HepG2 (cell line): ENCODE measurements at regions not wholly inside any gene's neighbourhood (a gene's known extent, or its start where the extent isn't known, plus 50 kb on each side); places are given as distances from the start of the nearest gene placed in this dataset.

Experiments
- CAMTA2 ChIP-seq: sonication (generic); formaldehyde crosslinking; IDR thresholded peaks from 2 replicates; pipeline ENCODE4 v1.4.0; 2020; ENCODE audit warnings: mild to moderate bottlenecking, missing genetic modification reagents, borderline replicate concordance
- CREM ChIP-seq, 2 experiments: sonication (generic) in 1 of 2; formaldehyde crosslinking in 1 of 2; IDR thresholded peaks; 2 replicates each; pipeline versions ENCODE4 v1.4.0 to v1.6.1; 2016 to 2020; ENCODE audit warnings: antibody characterized with exemption in 1 of 2, mild to moderate bottlenecking in 1 of 2, missing genetic modification reagents in 1 of 2
- FOXK1 ChIP-seq: sonication (generic); formaldehyde crosslinking; IDR thresholded peaks from 2 replicates; pipeline ENCODE4 v1.4.0; 2020; ENCODE audit warnings: low read depth, missing genetic modification reagents, borderline replicate concordance
- PATZ1 ChIP-seq: sonication (generic); formaldehyde crosslinking; IDR thresholded peaks from 2 replicates; pipeline ENCODE4 v1.4.0; 2020; ENCODE audit warnings: missing genetic modification reagents
- RAD21 ChIP-seq: fragments of 450-650 bp; formaldehyde crosslinking; IDR thresholded peaks from 2 replicates; pipeline ENCODE4 v1.5.0; 2020; ENCODE audit warnings: mild to moderate bottlenecking
- REST ChIP-seq, 2 experiments: IDR thresholded peaks; 2 replicates each; pipeline ENCODE4 v1.6.1; 2011 to 2012; ENCODE audit warnings: low read length in 2 of 2, borderline replicate concordance in 1 of 2, low read depth in 1 of 2, mild to moderate bottlenecking in 1 of 2, moderate library complexity in 1 of 2
- SUZ12 ChIP-seq: fragments of 150-350 bp; IDR thresholded peaks from 2 replicates; pipeline ENCODE4 v1.6.1; 2014; ENCODE audit warnings: low read depth, low read length
- ZBTB40 ChIP-seq, 2 experiments: fragments of 450-650 bp in 1 of 2; sonication (generic) in 1 of 2; formaldehyde crosslinking in 1 of 2; IDR thresholded peaks; 2 replicates each; pipeline versions ENCODE4 v1.6.1 to v1.8.0; 2016 to 2022; ENCODE audit warnings: antibody characterized with exemption in 1 of 2, mild to moderate bottlenecking in 1 of 2, missing genetic modification reagents in 1 of 2
- ZNF264 ChIP-seq: sonication (generic); formaldehyde crosslinking; IDR thresholded peaks from 2 replicates; pipeline ENCODE4 v1.4.0; 2020; ENCODE audit warnings: missing genetic modification reagents
- ZNF75D ChIP-seq: sonication (generic); formaldehyde crosslinking; IDR thresholded peaks from 2 replicates; pipeline ENCODE4 v1.8.1; 2023; ENCODE audit warnings: missing genetic modification reagents, mild to moderate bottlenecking, borderline replicate concordance

GRCh38 chr4:79636991-79637390 lies 229.0 kb upstream of the GK2 start:
- TF ChIP-seq PATZ1 (no peak), CREM (IDR thresholded peaks at IDR 0.05) (no peak), CREM (CRISPR knock-in tag; IDR thresholded peaks at IDR 0.05) (no peak), SUZ12 (no peak), RAD21 (no peak), ZBTB40 (IDR thresholded peaks at IDR 0.05) (no peak), ZBTB40 (CRISPR knock-in tag; IDR thresholded peaks at IDR 0.05) (no peak), ZNF75D (CRISPR knock-in tag) (no peak), REST (IDR thresholded peaks at IDR 0.05; ENCODE audit: borderline replicate concordance in 1 of 2, low read depth in 1 of 2, low read length in 2 of 2) (no peak), FOXK1 (CRISPR knock-in tag) (no peak), CAMTA2 (no peak), ZNF264 (CRISPR knock-in tag) (no peak)
